ENCODE measurements at regions not wholly inside any gene's neighbourhood (a gene's known extent, or its start where the extent isn't known, plus 50 kb on each side); places are given as distances from the start of the nearest gene placed in this dataset.

GRCh38 chr10:124220547-124220946 is 127.1 kb upstream of the CHST15 start:
- peak overlapping the region; percentile 94 for H3K4me2 ChIP-seq (ENCODE audit: control insufficient read depth, insufficient read depth)
- H3K4me3 ChIP-seq: no peak overlapping the region
- peak overlapping the region; percentile 81; the same call in 1 of the 2 replicates for H3K27ac ChIP-seq (ENCODE audit: control insufficient read depth, insufficient read depth)
- H3K4me1 ChIP-seq (ENCODE audit: control insufficient read depth, insufficient read depth, low read length): peaks cover 31% of the 10 kb centered on the region
- CTCF ChIA-PET: interaction anchor here (1.1 to 1.9 kb wide), 3 partner anchors 12 to 172 kb away, joined by 3 to 8 read pairs (median 3); no protein-coding TSS in a partner anchor
- 75% methylated on average over 6 of the region's 6 CpGs for WGBS (ENCODE audit: insufficient coverage, insufficient replicate concordance, low lambda C conversion rate, missing lambda C conversion rate)
- intact Hi-C loops (cut with micrococcal nuclease; ENCODE audit: unreplicated experiment) (loop anchor here (2.0 to 10.0 kb wide), 4 partner anchors 64 to 823 kb away; no protein-coding TSS in a partner anchor), in situ Hi-C loops (cut with MboI) (loop anchor here (10.0 kb wide), 1 partner anchor 376 kb away; no protein-coding TSS in a partner anchor)
- H3K79me2 ChIP-seq (ENCODE audit: control insufficient read depth, insufficient read depth, low read length): no peaks in the 10 kb centered on the region
- POLR2A ChIA-PET: interaction anchor here (0.6 kb wide), 1 partner anchor 29 kb away, joined by 3 read pairs; no protein-coding TSS in a partner anchor
- DNase-seq (ENCODE audit: low read depth, low spot score) (no peak), ATAC-seq (no peak), FAIRE-seq (no peak)
- TF ChIP-seq ZNF384 (IDR thresholded peaks at IDR 0.05; ENCODE audit: borderline replicate concordance, low read depth, low read length): 0 out of 2 replicates have a peak, but pooled peaks have one; percentile 21
- no peak for TF ChIP-seq NBN (IDR thresholded peaks at IDR 0.05)
- no peaks in the 10 kb centered on the region for H3K36me3 ChIP-seq (ENCODE audit: control insufficient read depth in 2 of 2, insufficient read depth in 2 of 2, low read length in 1 of 2)
- SMC1A ChIA-PET (ENCODE audit: uncharacterized antibody, unreplicated experiment): interaction anchor here (0.9 to 2.8 kb wide), 7 partner anchors 11 to 226 kb away, joined by 3 to 13 read pairs (median 5); no protein-coding TSS in a partner anchor
- H4K20me1 ChIP-seq (ENCODE audit: control insufficient read depth, insufficient read depth): no peaks in the 10 kb centered on the region
- no TSS peak for BruUV-seq (replicated peaks)
- H3K27me3 ChIP-seq (replicated peaks in 1 of 2; ENCODE audit: control insufficient read depth in 2 of 2, insufficient read depth in 2 of 2, low read length in 1 of 2): no peaks in the 10 kb centered on the region
- peak overlapping the region; percentile 21; the same call in 1 of the 2 replicates for H2AFZ ChIP-seq (ENCODE audit: control insufficient read depth, low read depth, low read length)
- H3K9me3 ChIP-seq (replicated peaks; ENCODE audit: control insufficient read depth, insufficient read depth, low read length): no peaks in the 10 kb centered on the region
- RAD21 ChIA-PET (ENCODE audit: unreplicated experiment): interaction anchor here (1.5 to 3.2 kb wide), 3 partner anchors 28 to 168 kb away, joined by 5 to 18 read pairs (median 5); no protein-coding TSS in a partner anchor
- no peak overlapping the region for H3K9ac ChIP-seq (ENCODE audit: control insufficient read depth, insufficient read depth, low read length)

- H3K4me3 ChIP-seq: no peak overlapping the region
- no peak overlapping the region for H3K9ac ChIP-seq (ENCODE audit: control insufficient read depth, insufficient read depth, low read length)
- CTCF ChIA-PET: interaction anchor here (1.0 kb wide), 1 partner anchor 33 kb away, joined by 3 read pairs; no protein-coding TSS in a partner anchor
- H3K36me3 ChIP-seq (ENCODE audit: control insufficient read depth in 2 of 2, insufficient read depth in 2 of 2, low read length in 1 of 2): no peaks in the 10 kb centered on the region
- BruUV-seq (replicated peaks): no TSS peak
- H3K27ac ChIP-seq (ENCODE audit: control insufficient read depth, insufficient read depth): no peak overlapping the region
- no peak overlapping the region for H2AFZ ChIP-seq (ENCODE audit: control insufficient read depth, low read depth, low read length)
- DNase-seq (ENCODE audit: low read depth, low spot score) (no peak), ATAC-seq (no peak), FAIRE-seq (no peak)
- RAD21 ChIA-PET (ENCODE audit: unreplicated experiment): interaction anchor here (0.9 kb wide), 1 partner anchor 32 kb away, joined by 3 read pairs; no protein-coding TSS in a partner anchor
- peaks cover 31% of the 10 kb centered on the region for H3K4me1 ChIP-seq (ENCODE audit: control insufficient read depth, insufficient read depth, low read length)
- POLR2A ChIA-PET: no interaction called here
- in situ Hi-C loops (cut with MboI) (loop anchor here (10.0 kb wide), 1 partner anchor 375 kb away; no protein-coding TSS in a partner anchor), intact Hi-C loops (cut with micrococcal nuclease; ENCODE audit: unreplicated experiment) (loop anchor here (2.0 to 10.0 kb wide), 4 partner anchors 65 to 822 kb away; no protein-coding TSS in a partner anchor)
- no peaks in the 10 kb centered on the region for H3K27me3 ChIP-seq (replicated peaks in 1 of 2; ENCODE audit: control insufficient read depth in 2 of 2, insufficient read depth in 2 of 2, low read length in 1 of 2)
- no peaks in the 10 kb centered on the region for H3K79me2 ChIP-seq (ENCODE audit: control insufficient read depth, insufficient read depth, low read length)
- no peaks in the 10 kb centered on the region for H4K20me1 ChIP-seq (ENCODE audit: control insufficient read depth, insufficient read depth)
- SMC1A ChIA-PET (ENCODE audit: uncharacterized antibody, unreplicated experiment): interaction anchor here (1.6 kb wide), 1 partner anchor 225 kb away, joined by 4 read pairs; no protein-coding TSS in a partner anchor
- WGBS (ENCODE audit: insufficient coverage, insufficient replicate concordance, low lambda C conversion rate, missing lambda C conversion rate): 71% methylated on average over 7 of the region's 7 CpGs
- no peak overlapping the region for H3K4me2 ChIP-seq (ENCODE audit: control insufficient read depth, insufficient read depth)
- no peaks in the 10 kb centered on the region for H3K9me3 ChIP-seq (replicated peaks; ENCODE audit: control insufficient read depth, insufficient read depth, low read length)
- TF ChIP-seq ASH2L (IDR thresholded peaks at IDR 0.05; ENCODE audit: borderline replicate concordance, low read depth) (no peak), E4F1 (IDR thresholded peaks at IDR 0.05; ENCODE audit: borderline replicate concordance, partially characterized antibody) (no peak), FOXK2 (IDR thresholded peaks at IDR 0.05) (no peak), NRF1 (conservative IDR thresholded peaks at IDR 0.05; ENCODE audit: low read depth, low read length) (no peak), ZSCAN29 (IDR thresholded peaks at IDR 0.05) (no peak), RFX5 (IDR thresholded peaks at IDR 0.05; ENCODE audit: low read depth, low read length) (no peak), E2F8 (IDR thresholded peaks at IDR 0.05; ENCODE audit: low read depth, partially characterized antibody) (no peak), STAT3 (IDR thresholded peaks at IDR 0.05; ENCODE audit: low read depth, low read length) (no peak)
These were observed 126.3 kb upstream of the CHST15 start for GRCh38 chr10:124219655-124220054.

All from GM12878 (cell line).